HCT116 (cell line): ENCODE measurements at regions not wholly inside any gene's neighbourhood (a gene's known extent, or its start where the extent isn't known, plus 50 kb on each side); places are given as distances from the start of the nearest gene placed in this dataset.

Experiments
- ATAC-seq: fragments of 200-7000 bp; cut with Tn5 transposase; 2 replicates; pipeline ENCODE4 v1.9.1; 2020; ENCODE audit warnings: mild to moderate bottlenecking, moderate library complexity
- BruUV-seq: library from RNA; stranded (reverse); fragments of 400-500 nt; replicated peaks from 2 replicates; lab custom pipeline; 2021; lab: Mats Ljungman, UMichigan
- CTCF ChIA-PET: fragments of 300-600 bp; sonication (Branson Sonifier 250); formaldehyde crosslinking; loops from one replicate; lab custom pipeline; 2021; ENCODE audit warnings: antibody characterized with exemption; lab: Charles Lee
- POLR2A ChIA-PET: fragments of 300-600, 350-600 bp; sonication (Branson Sonifier 250); formaldehyde crosslinking; loops from one replicate; lab custom pipeline; 2021; ENCODE audit warnings: antibody characterized with exemption; lab: Charles Lee
- RAD21 ChIA-PET, 2 experiments: fragments of 300-600 bp; sonication (Branson Sonifier 250); formaldehyde crosslinking; loops; one replicate each; lab custom pipeline; 2023; ENCODE audit warnings: low total read pairs in 2 of 2; ENCODE audit not compliant: uncharacterized antibody in 2 of 2, unreplicated experiment in 2 of 2, low non-redundant PET in 1 of 2; lab: Charles Lee
- DNase-seq: peaks from one replicate; pipeline ENCODE4 v3.0.0-alpha.2; 2010; ENCODE audit warnings: low read depth, low spot score
- H2AFZ ChIP-seq: fragments of 200-600 bp; shearing (Covaris generic), sonication (generic); 2 replicates; pipeline ENCODE4 v1.6.1; 2017; ENCODE audit warnings: low read depth, mixed run types, mixed read lengths, antibody characterized with exemption, low read length; ENCODE audit not compliant: poor library complexity, severe bottlenecking
- H3K27ac ChIP-seq: 2 replicates; pipeline ENCODE4 v1.5.1; 2012; ENCODE audit warnings: low read depth, low read length
- H3K27me3 ChIP-seq: fragments of 200-600 bp; sonication (generic); 2 replicates; pipeline ENCODE4 v1.6.1; 2016; ENCODE audit warnings: mixed run types, low read length, mixed read lengths; ENCODE audit not compliant: insufficient read depth
- H3K36me3 ChIP-seq, 2 experiments: fragments of 200-500 bp in 1 of 2; fragments of 200-600 bp in 1 of 2; sonication (Bioruptor generic) in 1 of 2; sonication (generic) in 1 of 2; 2 replicates each; pipeline versions ENCODE4 v1.5.1 to v1.6.1; 2014 to 2016; ENCODE audit warnings: low read length in 2 of 2, inconsistent platforms in 1 of 2, mixed read lengths in 1 of 2, mixed run types in 1 of 2; ENCODE audit not compliant: insufficient read depth in 2 of 2, control insufficient read depth in 1 of 2
- H3K4me1 ChIP-seq, 2 experiments: fragments of 200-600 bp in 1 of 2; sonication (generic) in 1 of 2; 2 replicates each; pipeline versions ENCODE4 v1.5.1 to v1.6.1; 2012 to 2017; ENCODE audit warnings: low read length in 2 of 2, inconsistent platforms in 1 of 2, mild to moderate bottlenecking in 1 of 2, mixed read lengths in 1 of 2, mixed run types in 1 of 2, moderate library complexity in 1 of 2; ENCODE audit not compliant: insufficient read depth in 2 of 2, control insufficient read depth in 1 of 2
- H3K4me2 ChIP-seq: fragments of 200-600 bp; sonication (generic); 2 replicates; pipeline ENCODE4 v1.6.1; 2017; ENCODE audit warnings: mixed run types, low read length, mixed read lengths
- H3K4me3 ChIP-seq, 2 experiments: fragments of 200-600 bp in 1 of 2; sonication (generic) in 1 of 2; replicated peaks in 1 of 2; 2 replicates each; pipeline ENCODE4 v1.5.1; 2011 to 2016; ENCODE audit warnings: low read length in 2 of 2, control low read depth in 1 of 2, low read depth in 1 of 2, mild to moderate bottlenecking in 1 of 2, mixed read lengths in 1 of 2, mixed run types in 1 of 2
- H3K79me2 ChIP-seq: fragments of 200-600 bp; sonication (generic); 2 replicates; pipeline ENCODE4 v1.6.1; 2017; ENCODE audit warnings: mild to moderate bottlenecking, mixed run types, low read length, moderate library complexity, mixed read lengths; ENCODE audit not compliant: insufficient read depth
- H3K9ac ChIP-seq: fragments of 200-600 bp; sonication (generic); 2 replicates; pipeline ENCODE4 v1.6.1; 2016; ENCODE audit warnings: low read length, mixed read lengths
- H3K9me2 ChIP-seq: fragments of 200-600 bp; sonication (generic), shearing (Covaris generic); 2 replicates; pipeline ENCODE4 v1.6.1; 2017; ENCODE audit warnings: mixed run types, mild to moderate bottlenecking, moderate library complexity; ENCODE audit not compliant: insufficient read depth
- H3K9me3 ChIP-seq, 2 experiments: fragments of 200-500 bp in 1 of 2; fragments of 200-600 bp in 1 of 2; sonication (Bioruptor generic) in 1 of 2; sonication (generic) in 1 of 2; 2 replicates each; pipeline ENCODE4 v1.6.1; 2014 to 2017; ENCODE audit warnings: low read length in 2 of 2, mixed read lengths in 2 of 2, inconsistent platforms in 1 of 2, low read depth in 1 of 2, mild to moderate bottlenecking in 1 of 2, mixed run types in 1 of 2, moderate library complexity in 1 of 2; ENCODE audit not compliant: control insufficient read depth in 1 of 2, insufficient read depth in 1 of 2
- H4K20me1 ChIP-seq: fragments of 200-600 bp; sonication (generic), shearing (Covaris generic); 2 replicates; pipeline ENCODE4 v1.6.1; 2017; ENCODE audit warnings: mixed run types, mild to moderate bottlenecking, moderate library complexity; ENCODE audit not compliant: insufficient read depth
- EGR1 ChIP-seq: IDR thresholded peaks from 2 replicates; pipeline ENCODE4 v1.6.1; 2012; ENCODE audit warnings: low read depth
- EZH2phosphoT487 ChIP-seq: fragments of 200-600 bp; IDR thresholded peaks from 2 replicates; pipeline ENCODE4 v1.6.1; 2018; ENCODE audit warnings: antibody characterized with exemption, borderline replicate concordance
- POLR2A ChIP-seq: IDR thresholded peaks from 2 replicates; pipeline ENCODE4 v1.7.0; 2011; ENCODE audit warnings: borderline replicate concordance; ENCODE audit not compliant: insufficient read depth, insufficient read length; ENCODE audit errors: extremely low read depth
- POLR2AphosphoS5 ChIP-seq: IDR thresholded peaks from 2 replicates; pipeline ENCODE4 v1.6.1; 2011; ENCODE audit warnings: mild to moderate bottlenecking, low read depth, low read length, moderate library complexity
- RAD21 ChIP-seq: IDR thresholded peaks from 2 replicates; pipeline ENCODE4 v1.6.1; 2012; ENCODE audit warnings: low read depth, mild to moderate bottlenecking
- SIN3A ChIP-seq: IDR thresholded peaks from 2 replicates; pipeline ENCODE4 v1.6.1; 2012; ENCODE audit warnings: low read depth
- SP1 ChIP-seq: IDR thresholded peaks from 2 replicates; pipeline ENCODE4 v1.6.1; 2012; ENCODE audit warnings: low read depth
- SRF ChIP-seq: IDR thresholded peaks from 2 replicates; pipeline ENCODE4 v1.6.1; 2012; ENCODE audit warnings: low read depth
- ZFX ChIP-seq: fragments of 450-650 bp; IDR thresholded peaks from 2 replicates; pipeline ENCODE4 v1.6.1; 2017
- intact Hi-C: fragments of 100-400 bp; cut with micrococcal nuclease; formaldehyde crosslinking; loops from 2 replicates; pipeline ENCODE4 v1.10.0; 2022

GRCh38 chr21:28871388-28872010, 121.2 kb downstream of the LTN1 start (continued):
- TF ChIP-seq SIN3A, result no peak
- TF ChIP-seq POLR2A, result no peak
- no peak for TF ChIP-seq RAD21

GRCh38 chr21:28867401-28867800, 125.3 kb downstream of the LTN1 start:
- Histone ChIP-seq H3K27me3 (no peaks in the 10 kb centered on the region), H4K20me1 (no peaks in the 10 kb centered on the region), H3K4me1 (no peaks in the 10 kb centered on the region), H3K36me3 (no peaks in the 10 kb centered on the region), H3K9me2 (no peaks in the 10 kb centered on the region), H3K9me3 (no peaks in the 10 kb centered on the region), H2AFZ (no peak overlapping the region), H3K4me3 (no peak overlapping the region), H3K27ac (no peak overlapping the region), H3K4me2 (no peak overlapping the region), H3K79me2 (no peaks in the 10 kb centered on the region), H3K9ac (no peak overlapping the region)
- intact Hi-C loops, result no loop called here
- no TSS peak for BruUV-seq
- ChIA-PET RAD21 (no interaction called here), POLR2A (no interaction called here), CTCF (no interaction called here)
- DNase-seq, result no peak
- ATAC-seq, result no peak
- no peak for TF ChIP-seq EGR1

- intact Hi-C loops, result no loop called here
- ATAC-seq (no peak), DNase-seq (no peak)
- BruUV-seq, result no TSS peak
- Histone ChIP-seq H3K79me2 (no peaks in the 10 kb centered on the region), H3K27ac (no peak overlapping the region), H3K36me3 (no peaks in the 10 kb centered on the region), H3K4me3 (no peak overlapping the region), H3K9ac (no peak overlapping the region), H3K27me3 (no peaks in the 10 kb centered on the region), H3K9me3 (no peaks in the 10 kb centered on the region), H3K9me2 (no peaks in the 10 kb centered on the region), H3K4me1 (no peaks in the 10 kb centered on the region), H4K20me1 (no peaks in the 10 kb centered on the region), H2AFZ (no peak overlapping the region), H3K4me2 (no peak overlapping the region)
- ChIA-PET POLR2A (no interaction called here), RAD21 (no interaction called here), CTCF (no interaction called here)
- no peak for TF ChIP-seq ZFX
- TF ChIP-seq POLR2AphosphoS5, result no peak
- no peak for TF ChIP-seq EZH2phosphoT487
- no peak for TF ChIP-seq SP1
- TF ChIP-seq SRF, result no peak
Observed at GRCh38 chr21:28865488-28866186, 127.0 kb downstream of the LTN1 start.
